Osteocyte (in vitro differentiated cells): ENCODE measurements at regions not wholly inside any gene's neighbourhood (a gene's known extent, or its start where the extent isn't known, plus 50 kb on each side); places are given as distances from the start of the nearest gene placed in this dataset.
"Not testable (repeated sequence)": the region's sequence is repeated elsewhere in the genome, so short reads cannot be mapped to it uniquely, and the experiment has no call there.

ENCODE experiments used
- DNase-seq: peaks from one replicate; pipeline ENCODE4 v3.0.0; 2021; ENCODE audit warnings: mixed read lengths; ENCODE audit not compliant: unreplicated experiment; ENCODE audit errors: extremely low spot score
- H3K27ac Mint-ChIP-seq: one replicate; pipeline ENCODE4 v1.8.0; 2021; ENCODE audit warnings: mild to moderate bottlenecking, mixed read lengths; ENCODE audit not compliant: unreplicated experiment
- H3K27me3 Mint-ChIP-seq: one replicate; pipeline ENCODE4 v1.8.0; 2021; ENCODE audit warnings: mixed read lengths; ENCODE audit not compliant: unreplicated experiment
- H3K36me3 Mint-ChIP-seq: one replicate; pipeline ENCODE4 v1.8.0; 2021; ENCODE audit warnings: mixed read lengths; ENCODE audit not compliant: unreplicated experiment
- H3K4me1 Mint-ChIP-seq: one replicate; pipeline ENCODE4 v1.8.0; 2021; ENCODE audit warnings: mixed read lengths; ENCODE audit not compliant: unreplicated experiment
- H3K4me3 Mint-ChIP-seq: one replicate; pipeline ENCODE4 v1.8.0; 2021; ENCODE audit warnings: mild to moderate bottlenecking, moderate library complexity, mixed read lengths; ENCODE audit not compliant: unreplicated experiment
- H3K9me3 Mint-ChIP-seq: one replicate; pipeline ENCODE4 v1.8.0; 2021; ENCODE audit warnings: mixed read lengths; ENCODE audit not compliant: unreplicated experiment
- TF ChIP-seq, protein P1 (sequence below): fragments of 200-600 bp; sonication (generic); IDR thresholded peaks from 2 replicates; pipeline ENCODE4 v1.5.0; 2021; ENCODE audit warnings: antibody characterized with exemption, mild to moderate bottlenecking, moderate library complexity

- H3K4me3 Mint-ChIP-seq, result no peak overlapping the region
- no peak overlapping the region for H3K27ac Mint-ChIP-seq
- H3K36me3 Mint-ChIP-seq, result no peaks in the 10 kb centered on the region
- H3K9me3 Mint-ChIP-seq, result no peaks in the 10 kb centered on the region
- H3K27me3 Mint-ChIP-seq, result peaks cover 10% of the 10 kb centered on the region
- DNase-seq, result no peak
- no peaks in the 10 kb centered on the region for H3K4me1 Mint-ChIP-seq
- TF ChIP-seq, protein P1, sequence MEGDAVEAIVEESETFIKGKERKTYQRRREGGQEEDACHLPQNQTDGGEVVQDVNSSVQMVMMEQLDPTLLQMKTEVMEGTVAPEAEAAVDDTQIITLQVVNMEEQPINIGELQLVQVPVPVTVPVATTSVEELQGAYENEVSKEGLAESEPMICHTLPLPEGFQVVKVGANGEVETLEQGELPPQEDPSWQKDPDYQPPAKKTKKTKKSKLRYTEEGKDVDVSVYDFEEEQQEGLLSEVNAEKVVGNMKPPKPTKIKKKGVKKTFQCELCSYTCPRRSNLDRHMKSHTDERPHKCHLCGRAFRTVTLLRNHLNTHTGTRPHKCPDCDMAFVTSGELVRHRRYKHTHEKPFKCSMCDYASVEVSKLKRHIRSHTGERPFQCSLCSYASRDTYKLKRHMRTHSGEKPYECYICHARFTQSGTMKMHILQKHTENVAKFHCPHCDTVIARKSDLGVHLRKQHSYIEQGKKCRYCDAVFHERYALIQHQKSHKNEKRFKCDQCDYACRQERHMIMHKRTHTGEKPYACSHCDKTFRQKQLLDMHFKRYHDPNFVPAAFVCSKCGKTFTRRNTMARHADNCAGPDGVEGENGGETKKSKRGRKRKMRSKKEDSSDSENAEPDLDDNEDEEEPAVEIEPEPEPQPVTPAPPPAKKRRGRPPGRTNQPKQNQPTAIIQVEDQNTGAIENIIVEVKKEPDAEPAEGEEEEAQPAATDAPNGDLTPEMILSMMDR, result no peak
These were observed 61.5 kb downstream of the RBFOX3 start for GRCh38 chr17:79549141-79549915.

- TF ChIP-seq, protein P1, result no peak
- Mint-ChIP-seq H3K9me3 (no peaks in the 10 kb centered on the region), H3K4me1 (no peaks in the 10 kb centered on the region), H3K27me3 (peaks cover 10% of the 10 kb centered on the region), H3K36me3 (no peaks in the 10 kb centered on the region), H3K4me3 (no peak overlapping the region), H3K27ac (no peak overlapping the region)
- no peak for DNase-seq
These were observed 62.7 kb downstream of the RBFOX3 start for GRCh38 chr17:79548116-79548515.

- Mint-ChIP-seq H3K27ac (no peak overlapping the region), H3K36me3 (no peaks in the 10 kb centered on the region), H3K4me3 (no peak overlapping the region), H3K9me3 (no peaks in the 10 kb centered on the region), H3K4me1 (no peaks in the 10 kb centered on the region), H3K27me3 (peaks cover 10% of the 10 kb centered on the region)
- TF ChIP-seq, protein P1, result no peak
- no peak for DNase-seq
These were observed 63.3 kb downstream of the RBFOX3 start for GRCh38 chr17:79547586-79547985.

DNA sequence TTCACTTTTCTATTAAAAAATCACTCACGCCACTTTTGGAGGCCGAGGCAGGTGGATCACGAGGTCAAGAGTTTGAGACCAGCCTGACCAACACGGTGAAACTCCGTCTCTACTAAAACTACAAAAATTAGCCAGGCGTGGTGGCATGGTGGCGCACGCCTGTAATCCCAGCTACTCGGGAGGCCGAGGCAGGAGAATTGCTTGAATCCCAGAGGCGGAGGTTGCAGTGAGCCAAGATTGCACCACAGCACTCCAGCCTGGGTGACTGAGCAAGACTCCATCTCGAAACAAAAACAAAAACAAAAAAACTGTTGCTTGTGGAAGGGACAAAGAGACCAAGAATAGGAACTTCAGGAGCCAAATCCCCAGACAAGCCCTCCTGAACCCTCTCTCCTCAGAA is 63.7 kb downstream of the RBFOX3 start:
- H3K4me3 Mint-ChIP-seq, H3K9me3 Mint-ChIP-seq, DNase-seq, H3K27ac Mint-ChIP-seq, H3K36me3 Mint-ChIP-seq, H3K4me1 Mint-ChIP-seq: not testable (repeated sequence)
- H3K27me3 Mint-ChIP-seq, result peaks cover 10% of the 10 kb centered on the region

DNA sequence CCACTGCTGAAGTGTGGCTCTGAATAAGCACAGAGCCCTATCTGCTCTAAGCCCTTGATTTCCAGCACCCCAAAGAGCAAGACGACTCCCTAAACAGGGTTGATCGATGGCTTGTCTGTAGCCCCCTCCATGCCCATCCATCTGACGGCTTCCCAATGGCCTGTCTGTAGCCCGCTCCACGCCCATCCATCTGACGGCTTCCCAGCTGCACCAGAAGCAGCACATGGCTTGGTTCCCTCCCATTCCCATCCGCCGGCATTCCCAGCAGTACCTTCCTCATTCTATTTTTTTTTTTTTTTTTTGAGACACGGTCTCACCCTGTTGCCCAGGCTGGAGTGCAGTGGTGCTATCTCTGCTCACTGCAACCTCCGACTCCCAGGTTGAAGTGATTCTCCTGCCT is 64.5 kb downstream of the RBFOX3 start:
- Mint-ChIP-seq H3K9me3 (no peaks in the 10 kb centered on the region), H3K4me1 (no peaks in the 10 kb centered on the region), H3K27ac (no peak overlapping the region), H3K4me3 (no peak overlapping the region), H3K27me3 (peaks cover 10% of the 10 kb centered on the region), H3K36me3 (no peaks in the 10 kb centered on the region)
- TF ChIP-seq, protein P1, result no peak
- DNase-seq, result no peak
